NCI-H2081 treated with DMSO at 0.1 percent for 48 hours (cell line): ENCODE measurements at regions not wholly inside any gene's neighbourhood (a gene's known extent, or its start where the extent isn't known, plus 50 kb on each side); places are given as distances from the start of the nearest gene placed in this dataset.

Source experiments
- DNase-seq: peaks from one replicate; lab custom pipeline; 2025; lab: John Stamatoyannopoulos, UW

GRCh38 chr1:56390934-56391731, 188.2 kb downstream of the PLPP3 start:
- no peak for DNase-seq

- DNase-seq, result no peak
These were observed 189.0 kb downstream of the PLPP3 start for GRCh38 chr1:56390232-56390867.

GRCh38 chr1:56389813-56390212, 189.6 kb downstream of the PLPP3 start:
- no peak for DNase-seq

GRCh38 chr1:56387071-56387740, 192.2 kb downstream of the PLPP3 start:
- DNase-seq, result peak; percentile 42

GRCh38 chr1:56385314-56385713, 194.0 kb downstream of the PLPP3 start:
- no peak for DNase-seq

GRCh38 chr1:56382929-56383328, 196.4 kb downstream of the PLPP3 start:
- DNase-seq, result no peak

GRCh38 chr1:56380531-56380930, 198.8 kb downstream of the PLPP3 start:
- no peak for DNase-seq

GRCh38 chr1:56378341-56379070, 200.9 kb downstream of the PLPP3 start:
- DNase-seq, result peak; percentile 81

- no peak for DNase-seq
These were observed 201.9 kb downstream of the PLPP3 start for GRCh38 chr1:56377431-56377830.

GRCh38 chr1:56376188-56376984, 203.0 kb downstream of the PLPP3 start:
- DNase-seq, result peak; percentile 44

- DNase-seq, result no peak
These were observed 204.0 kb downstream of the PLPP3 start for GRCh38 chr1:56375326-56375804.

GRCh38 chr1:56374026-56374974, 205.1 kb downstream of the PLPP3 start:
- DNase-seq, result no peak

GRCh38 chr1:56370513-56370912, 208.8 kb downstream of the PLPP3 start:
- DNase-seq, result no peak

GRCh38 chr1:56363007-56363770, 216.2 kb downstream of the PLPP3 start:
- DNase-seq, result no peak

GRCh38 chr1:56360021-56360420, 219.3 kb downstream of the PLPP3 start:
- no peak for DNase-seq

- no peak for DNase-seq
These were observed 220.3 kb downstream of the PLPP3 start for GRCh38 chr1:56359056-56359455.

- DNase-seq, result no peak
These were observed 221.3 kb downstream of the PLPP3 start for GRCh38 chr1:56357927-56358690.

- DNase-seq, result no peak
These were observed 222.9 kb downstream of the PLPP3 start for GRCh38 chr1:56356376-56356990.
